NCI-H2227 (cell line): ENCODE measurements at regions not wholly inside any gene's neighbourhood (a gene's known extent, or its start where the extent isn't known, plus 50 kb on each side); places are given as distances from the start of the nearest gene placed in this dataset.

ENCODE experiments used
- DNase-seq: peaks from one replicate; lab custom pipeline; 2025; ENCODE audit not compliant: unreplicated experiment; lab: John Stamatoyannopoulos, UW

DNA sequence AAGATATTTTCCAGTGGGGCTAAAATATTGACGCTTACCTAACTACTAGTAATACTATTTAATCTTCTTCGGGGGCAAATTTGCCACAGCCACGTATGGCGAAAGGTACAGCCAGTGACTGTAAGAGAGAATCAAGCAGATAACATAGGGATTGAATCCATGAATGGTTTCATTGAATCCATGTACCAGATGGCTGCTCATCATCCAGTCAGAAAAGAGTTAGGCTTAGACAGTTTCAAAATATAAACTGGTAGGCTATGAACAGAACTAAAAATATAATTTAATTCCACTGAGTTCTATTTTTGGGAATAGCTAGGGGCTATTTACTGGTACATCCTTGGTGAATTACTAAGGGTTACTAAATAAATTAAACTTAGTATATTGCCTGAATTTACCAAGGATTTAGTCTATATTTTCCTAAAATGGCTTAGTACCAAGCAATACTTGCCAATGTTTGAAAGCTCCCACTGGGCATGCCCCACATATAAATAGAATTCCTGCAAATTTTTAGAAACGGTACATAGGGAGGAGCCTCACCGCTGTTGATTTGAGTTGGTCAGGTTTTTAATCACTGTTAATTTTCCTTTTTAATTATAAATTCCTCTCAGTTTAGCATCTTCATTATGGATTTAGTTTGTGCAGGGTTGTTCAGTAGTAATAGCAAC lies 55.8 kb upstream of the VLDLR start:
- DNase-seq = no peak

DNA sequence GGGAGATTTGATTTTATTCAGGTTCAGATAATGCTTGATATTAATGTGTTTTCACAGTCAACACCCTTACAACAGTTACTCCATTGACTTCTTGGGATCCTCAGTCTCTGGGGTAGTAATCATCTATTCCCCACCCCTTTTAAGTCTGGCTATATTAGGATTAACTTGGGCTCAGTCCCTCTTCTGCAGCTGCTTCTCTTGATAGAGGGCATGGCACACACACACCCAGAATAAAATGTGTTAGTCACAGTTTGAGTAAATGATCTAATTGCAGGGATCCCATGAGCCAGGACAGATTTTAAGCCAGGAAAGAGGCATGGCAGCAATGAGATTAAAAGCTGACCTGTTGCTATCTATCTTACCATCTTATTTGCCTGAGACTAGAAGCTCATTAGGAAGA lies 53.7 kb upstream of the VLDLR start:
- DNase-seq = no peak

DNA sequence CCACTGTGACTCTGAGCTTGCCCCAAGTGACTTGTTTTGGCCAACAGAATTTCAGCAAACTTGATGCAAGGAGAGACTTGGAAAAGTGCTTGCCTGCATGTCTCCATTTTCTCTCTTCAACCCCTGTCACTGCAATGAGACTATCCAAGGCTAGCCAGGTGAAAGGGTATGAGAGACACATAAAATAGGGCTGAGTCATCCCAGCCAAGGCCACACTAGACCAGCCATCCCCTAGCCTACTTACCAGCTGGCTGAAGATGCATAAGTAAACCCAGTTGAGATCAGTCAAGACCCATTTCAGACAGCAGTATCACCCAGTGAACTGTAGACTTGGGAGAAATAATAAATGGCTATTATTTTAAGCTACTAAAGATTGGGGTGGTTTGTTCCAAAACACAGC lies 52.9 kb upstream of the VLDLR start:
- DNase-seq = no peak

DNA sequence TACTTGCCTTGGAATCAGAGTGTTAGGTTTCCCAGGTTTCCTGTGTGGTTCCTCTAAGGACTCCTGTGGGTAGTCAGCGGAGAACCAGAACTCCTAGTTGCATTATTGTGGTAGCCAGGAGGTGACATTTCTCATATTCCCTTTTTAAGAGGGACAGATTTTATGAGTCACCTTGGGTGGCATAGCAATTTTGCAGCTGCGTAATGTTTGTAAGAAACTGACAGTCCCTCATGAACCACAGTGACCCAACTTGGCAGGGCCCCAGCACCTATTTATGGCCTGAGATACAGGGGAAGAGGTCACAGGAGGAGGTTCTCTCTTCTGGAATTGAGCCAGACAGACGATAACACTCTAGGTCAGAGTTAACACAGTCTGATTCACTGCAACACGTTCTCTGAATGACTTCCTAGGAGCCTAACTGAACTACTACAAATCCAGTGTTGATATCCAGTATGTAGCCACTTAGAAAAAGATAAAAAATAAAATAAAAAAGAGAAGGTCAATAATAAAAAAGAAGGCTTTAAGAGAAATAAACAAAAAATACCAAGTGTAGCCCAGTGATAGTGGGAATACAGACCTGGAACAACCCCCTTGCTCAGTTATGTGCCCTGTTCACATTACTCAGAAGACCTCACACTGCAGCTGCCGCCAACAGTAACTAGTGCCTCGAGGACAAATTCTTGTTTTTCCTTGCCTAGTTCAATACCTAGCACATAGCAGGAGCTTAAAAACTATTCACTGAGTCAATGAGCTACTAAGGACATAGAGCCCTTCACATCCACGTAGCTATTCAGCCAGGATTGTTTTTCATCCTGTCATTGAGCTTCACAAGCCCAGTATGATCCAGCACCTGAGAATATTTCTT lies 50.7 kb upstream of the VLDLR start:
- DNase-seq = peak; percentile 16
